GM23338 (cell line): ENCODE measurements at regions not wholly inside any gene's neighbourhood (a gene's known extent, or its start where the extent isn't known, plus 50 kb on each side); places are given as distances from the start of the nearest gene placed in this dataset.

Source experiments
- ATAC-seq: fragments of 200-7000 bp; cut with Tn5 transposase; 3 replicates; pipeline ENCODE4 v1.9.1; 2020
- DNase-seq: peaks from one replicate; pipeline ENCODE4 v3.0.0-alpha.2; 2015; ENCODE audit warnings: low spot score
- H2AFZ ChIP-seq: fragments of 200-600 bp; sonication (generic); 2 replicates; pipeline ENCODE4 v1.8.0; 2016; ENCODE audit warnings: antibody characterized with exemption, mild to moderate bottlenecking, moderate library complexity
- H3F3A ChIP-seq: fragments of 200-600 bp; sonication (generic); replicated peaks from 2 replicates; pipeline ENCODE4 v1.8.0; 2017; ENCODE audit warnings: antibody characterized with exemption, mixed run types, low read depth
- H3K27ac ChIP-seq: fragments of 200-600 bp; sonication (generic); 2 replicates; pipeline ENCODE4 v1.6.1; 2016; ENCODE audit warnings: low read depth
- H3K27me3 ChIP-seq: fragments of 200-600 bp; sonication (generic); 2 replicates; pipeline ENCODE4 v1.8.0; 2016; ENCODE audit warnings: mild to moderate bottlenecking, mixed run types, moderate library complexity; ENCODE audit not compliant: insufficient read depth
- H3K36me3 ChIP-seq: fragments of 200-600 bp; sonication (generic); 2 replicates; pipeline ENCODE4 v1.8.0; 2016; ENCODE audit warnings: mild to moderate bottlenecking; ENCODE audit not compliant: insufficient read depth
- H3K4me1 ChIP-seq: fragments of 200-600 bp; sonication (generic); 2 replicates; pipeline ENCODE4 v1.8.0; 2016; ENCODE audit warnings: mild to moderate bottlenecking, moderate library complexity; ENCODE audit not compliant: insufficient read depth
- H3K4me2 ChIP-seq: fragments of 200-600 bp; sonication (generic); 2 replicates; pipeline ENCODE4 v1.7.1; 2017; ENCODE audit warnings: mixed run types
- H3K4me3 ChIP-seq: fragments of 200-600 bp; sonication (generic); 2 replicates; pipeline ENCODE4 v1.6.1; 2016; ENCODE audit warnings: mixed run types
- H3K79me2 ChIP-seq: fragments of 200-600 bp; sonication (generic); replicated peaks from 2 replicates; pipeline ENCODE4 v1.8.0; 2017; ENCODE audit warnings: mild to moderate bottlenecking; ENCODE audit not compliant: insufficient read depth
- H3K9me2 ChIP-seq: fragments of 200-600 bp; sonication (generic); 2 replicates; pipeline ENCODE4 v1.8.0; 2017; ENCODE audit not compliant: insufficient read depth
- H4K20me1 ChIP-seq: fragments of 200-600 bp; sonication (generic); replicated peaks from 2 replicates; pipeline ENCODE4 v1.8.0; 2017; ENCODE audit warnings: mild to moderate bottlenecking; ENCODE audit not compliant: insufficient read depth
- H3K27ac Mint-ChIP-seq: 2 replicates; pipeline ENCODE4 v1.8.0; 2020; ENCODE audit warnings: inconsistent platforms, mild to moderate bottlenecking, moderate library complexity, mixed read lengths
- H3K27me3 Mint-ChIP-seq: 3 replicates; pipeline ENCODE4 v1.8.0; 2022; ENCODE audit warnings: low read depth, mild to moderate bottlenecking, moderate library complexity, mixed read lengths, inconsistent platforms; ENCODE audit not compliant: insufficient read depth, poor library complexity
- H3K36me3 Mint-ChIP-seq: 3 replicates; pipeline ENCODE4 v1.8.0; 2021; ENCODE audit warnings: low read depth, mild to moderate bottlenecking, inconsistent platforms, moderate library complexity, mixed read lengths
- H3K4me1 Mint-ChIP-seq: 3 replicates; pipeline ENCODE4 v1.8.0; 2020; ENCODE audit warnings: mild to moderate bottlenecking, inconsistent platforms, mixed read lengths
- H3K4me3 Mint-ChIP-seq: 3 replicates; pipeline ENCODE4 v1.8.0; 2021; ENCODE audit warnings: moderate library complexity, mild to moderate bottlenecking, inconsistent platforms, mixed read lengths
- H3K9me3 Mint-ChIP-seq: 3 replicates; pipeline ENCODE4 v1.8.0; 2020; ENCODE audit warnings: moderate library complexity, mild to moderate bottlenecking, inconsistent platforms, mixed read lengths
- CREB1 ChIP-seq: fragments of 250-450 bp; sonication (Bioruptor Pico); IDR thresholded peaks from 2 replicates; pipeline ENCODE4 v1.5.0; 2020; ENCODE audit warnings: low read depth, mild to moderate bottlenecking, moderate library complexity
- CTCF ChIP-seq, 2 experiments: fragments of 200-600 bp in 1 of 2; sonication (generic) in 1 of 2; conservative IDR thresholded peaks; 2 replicates each; pipeline versions ENCODE4 v1.5.1 to v1.6.1; 2016 to 2017; ENCODE audit warnings: antibody characterized with exemption in 2 of 2, low read depth in 2 of 2, mild to moderate bottlenecking in 2 of 2, moderate library complexity in 1 of 2
- ETS1 ChIP-seq: IDR thresholded peaks from 2 replicates; pipeline ENCODE4 v1.6.1; 2016; ENCODE audit warnings: antibody characterized with exemption
- EZH2 ChIP-seq: fragments of 200-600 bp; sonication (generic); IDR thresholded peaks from one replicate; pipeline ENCODE4 v1.8.0; 2017; ENCODE audit warnings: antibody characterized with exemption, mild to moderate bottlenecking, low read depth; ENCODE audit not compliant: unreplicated experiment
- EZH2phosphoT487 ChIP-seq: fragments of 200-600 bp; sonication (generic); IDR thresholded peaks from one replicate; pipeline ENCODE4 v1.8.1; 2018; ENCODE audit warnings: antibody characterized with exemption; ENCODE audit not compliant: unreplicated experiment
- JUNB ChIP-seq: IDR thresholded peaks from one replicate; pipeline ENCODE4 v1.6.1; 2016; ENCODE audit warnings: antibody characterized with exemption; ENCODE audit not compliant: unreplicated experiment
- NANOG ChIP-seq: IDR thresholded peaks from 2 replicates; pipeline ENCODE4 v1.6.1; 2016; ENCODE audit warnings: antibody characterized with exemption, borderline replicate concordance
- POLR2AphosphoS5 ChIP-seq: IDR thresholded peaks from 2 replicates; pipeline ENCODE4 v1.6.1; 2016; ENCODE audit warnings: antibody characterized with exemption, low read depth
- REST ChIP-seq: IDR thresholded peaks from one replicate; pipeline ENCODE4 v1.6.1; 2018; ENCODE audit warnings: antibody characterized with exemption; ENCODE audit not compliant: unreplicated experiment
- STAT1 ChIP-seq: IDR thresholded peaks from one replicate; pipeline ENCODE4 v1.6.1; 2016; ENCODE audit warnings: antibody characterized with exemption; ENCODE audit not compliant: unreplicated experiment
- ZNF114 ChIP-seq: fragments of 250-450 bp; sonication (Bioruptor Pico); IDR thresholded peaks from 2 replicates; pipeline ENCODE4 v1.5.0; 2020; ENCODE audit warnings: mild to moderate bottlenecking, moderate library complexity
- ZNF331 ChIP-seq: fragments of 250-450 bp; sonication (Bioruptor Pico); IDR thresholded peaks from 2 replicates; pipeline ENCODE4 v1.5.0; 2020; ENCODE audit warnings: low read depth, mild to moderate bottlenecking, moderate library complexity
- ZNF462 ChIP-seq: fragments of 250-450 bp; sonication (Bioruptor Pico); IDR thresholded peaks from 2 replicates; pipeline ENCODE4 v1.5.0; 2020; ENCODE audit warnings: mild to moderate bottlenecking, moderate library complexity

- peaks cover 15% of the 10 kb centered on the region for H3K36me3 Mint-ChIP-seq
- H3K9me3 Mint-ChIP-seq: peaks cover 19% of the 10 kb centered on the region
- no peaks in the 10 kb centered on the region for H3K36me3 ChIP-seq
- H3K4me3 Mint-ChIP-seq: no peak overlapping the region
- TF ChIP-seq CREB1 (no peak), EZH2phosphoT487 (no peak), JUNB (no peak), POLR2AphosphoS5 (no peak), ZNF462 (no peak), ZNF114 (CRISPR knock-in tag) (no peak), STAT1 (no peak), REST (no peak), EZH2 (no peak), ZNF331 (CRISPR knock-in tag) (no peak), NANOG (no peak), CTCF (conservative IDR thresholded peaks at IDR 0.05; ENCODE audit: low read depth in 2 of 2) (no peak), ETS1 (no peak)
- DNase-seq (no peak), ATAC-seq (no peak)
- H3K27me3 Mint-ChIP-seq: peaks cover 3% of the 10 kb centered on the region
- H3K4me3 ChIP-seq: no peak overlapping the region
- H3K4me1 Mint-ChIP-seq: peaks cover 6% of the 10 kb centered on the region; the same call in 1 of the 3 replicates
- H3K27me3 ChIP-seq: no peaks in the 10 kb centered on the region
- no peak overlapping the region for H2AFZ ChIP-seq
- no peak overlapping the region for H3K4me2 ChIP-seq
- H3K27ac Mint-ChIP-seq: no peak overlapping the region
- H3F3A ChIP-seq: no peaks in the 10 kb centered on the region
- no peaks in the 10 kb centered on the region for H4K20me1 ChIP-seq
- no peaks in the 10 kb centered on the region for H3K79me2 ChIP-seq
- H3K4me1 ChIP-seq: no peaks in the 10 kb centered on the region; the same call in 1 of the 2 replicates
- 0 out of 2 replicates have a peak, but pooled peaks cover 10% of the 10 kb centered on the region for H3K9me2 ChIP-seq
- no peak overlapping the region for H3K27ac ChIP-seq
Observed at GRCh38 chr1:214827883-214828282, 224.9 kb downstream of the CENPF start.
